Mesendoderm (in vitro differentiated cells): ENCODE measurements at regions not wholly inside any gene's neighbourhood (a gene's known extent, or its start where the extent isn't known, plus 50 kb on each side); places are given as distances from the start of the nearest gene placed in this dataset.

Experiments
- DNase-seq: peaks from one replicate; pipeline ENCODE4 v3.0.0; 2013
- H2AK5ac ChIP-seq: 2 replicates; pipeline ENCODE4 v1.6.1; 2013; ENCODE audit warnings: low read length, inconsistent platforms
- H2BK120ac ChIP-seq: 2 replicates; pipeline ENCODE4 v1.6.1; 2013; ENCODE audit warnings: low read depth, mild to moderate bottlenecking, low read length, moderate library complexity, mixed read lengths
- H2BK15ac ChIP-seq: replicated peaks from 2 replicates; pipeline ENCODE4 v1.6.1; 2013; ENCODE audit warnings: low read depth, mild to moderate bottlenecking, moderate library complexity
- H2BK5ac ChIP-seq: 2 replicates; pipeline ENCODE4 v1.6.1; 2013; ENCODE audit warnings: low read length, inconsistent platforms
- H3K18ac ChIP-seq: 2 replicates; pipeline ENCODE4 v1.6.1; 2013; ENCODE audit warnings: mild to moderate bottlenecking, low read length, mixed read lengths
- H3K23ac ChIP-seq: one replicate; pipeline ENCODE4 v1.6.1; 2013; ENCODE audit warnings: low read length
- H3K27ac ChIP-seq: 2 replicates; pipeline ENCODE4 v1.5.1; 2013; ENCODE audit warnings: low read depth, mild to moderate bottlenecking, inconsistent platforms, low read length, moderate library complexity
- H3K27me3 ChIP-seq: 2 replicates; pipeline ENCODE4 v1.6.1; 2013; ENCODE audit warnings: low read length, control low read depth, mild to moderate bottlenecking, inconsistent platforms; ENCODE audit not compliant: insufficient read depth, poor library complexity
- H3K36me3 ChIP-seq: 2 replicates; pipeline ENCODE4 v1.6.1; 2013; ENCODE audit warnings: low read length, inconsistent platforms; ENCODE audit not compliant: control insufficient read depth, insufficient read depth
- H3K4ac ChIP-seq: one replicate; pipeline ENCODE4 v1.6.1; 2013; ENCODE audit warnings: low read depth, mild to moderate bottlenecking, low read length, moderate library complexity
- H3K4me1 ChIP-seq: 2 replicates; pipeline ENCODE4 v1.6.1; 2013; ENCODE audit warnings: low read depth, low read length, inconsistent platforms; ENCODE audit not compliant: control insufficient read depth
- H3K4me2 ChIP-seq: 2 replicates; pipeline ENCODE4 v1.6.1; 2013; ENCODE audit warnings: low read length
- H3K4me3 ChIP-seq: 2 replicates; pipeline ENCODE4 v1.5.1; 2013; ENCODE audit warnings: mild to moderate bottlenecking, low read length
- H3K56ac ChIP-seq: one replicate; pipeline ENCODE4 v1.6.1; 2013; ENCODE audit warnings: low read length
- H3K79me1 ChIP-seq: 2 replicates; pipeline ENCODE4 v1.6.1; 2013; ENCODE audit warnings: low read length, inconsistent platforms
- H3K79me2 ChIP-seq: 2 replicates; pipeline ENCODE4 v1.6.1; 2013; ENCODE audit warnings: mild to moderate bottlenecking, low read length; ENCODE audit not compliant: control insufficient read depth, insufficient read depth
- H3K9ac ChIP-seq: 2 replicates; pipeline ENCODE4 v1.6.1; 2013; ENCODE audit warnings: low read length, inconsistent platforms
- H4K5ac ChIP-seq: one replicate; pipeline ENCODE4 v1.6.1; 2013; ENCODE audit warnings: low read length
- H4K8ac ChIP-seq: one replicate; pipeline ENCODE4 v1.6.1; 2013; ENCODE audit warnings: low read depth, mild to moderate bottlenecking, control low read depth, low read length, moderate library complexity
- WGBS: extraction: QIAGEN DNeasy Blood & Tissue Kit; methylation state at CpG from one replicate; pipeline ENCODE4 v1.1.7; 2013; ENCODE audit warnings: low lambda C conversion rate, missing lambda C conversion rate; ENCODE audit not compliant: insufficient coverage; ENCODE audit errors: extremely low coverage; 5-methylcytosine and 5-hydroxymethylcytosine counted together

DNA sequence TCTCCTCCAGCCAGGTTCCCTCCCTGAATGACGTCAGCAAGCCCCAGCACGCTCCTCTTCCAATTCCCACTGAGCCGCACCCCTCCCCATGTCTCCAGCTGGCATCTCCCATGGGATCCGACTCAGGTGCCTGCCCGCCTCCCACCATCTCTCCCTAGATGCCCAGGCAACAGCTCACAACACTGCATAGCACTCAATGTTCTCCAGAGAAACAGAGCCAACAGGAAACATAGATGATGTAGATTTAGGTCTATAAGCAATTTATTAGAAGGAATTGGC, 532.3 kb downstream of the BRD1 start:
- no peak overlapping the region for H4K5ac ChIP-seq
- H3K4me1 ChIP-seq: no peaks in the 10 kb centered on the region
- H3K4ac ChIP-seq: no peak overlapping the region
- no peak overlapping the region for H3K4me2 ChIP-seq
- no peak overlapping the region for H4K8ac ChIP-seq
- no peaks in the 10 kb centered on the region for H3K79me2 ChIP-seq
- no peaks in the 10 kb centered on the region for H3K79me1 ChIP-seq
- no peak overlapping the region for H3K56ac ChIP-seq
- no peak overlapping the region for H3K27ac ChIP-seq
- H3K36me3 ChIP-seq: no peaks in the 10 kb centered on the region
- H3K18ac ChIP-seq: no peak overlapping the region
- H3K23ac ChIP-seq: no peak overlapping the region
- no CpG with 5 or more reads among the region's 5 CpGs for WGBS
- no peak overlapping the region for H2BK5ac ChIP-seq
- no peak overlapping the region for H2BK120ac ChIP-seq
- no peak overlapping the region for H2BK15ac ChIP-seq
- no peaks in the 10 kb centered on the region for H3K27me3 ChIP-seq
- no peak for DNase-seq
- no peak overlapping the region for H3K9ac ChIP-seq
- no peak overlapping the region for H3K4me3 ChIP-seq
- H2AK5ac ChIP-seq: no peak overlapping the region

DNA sequence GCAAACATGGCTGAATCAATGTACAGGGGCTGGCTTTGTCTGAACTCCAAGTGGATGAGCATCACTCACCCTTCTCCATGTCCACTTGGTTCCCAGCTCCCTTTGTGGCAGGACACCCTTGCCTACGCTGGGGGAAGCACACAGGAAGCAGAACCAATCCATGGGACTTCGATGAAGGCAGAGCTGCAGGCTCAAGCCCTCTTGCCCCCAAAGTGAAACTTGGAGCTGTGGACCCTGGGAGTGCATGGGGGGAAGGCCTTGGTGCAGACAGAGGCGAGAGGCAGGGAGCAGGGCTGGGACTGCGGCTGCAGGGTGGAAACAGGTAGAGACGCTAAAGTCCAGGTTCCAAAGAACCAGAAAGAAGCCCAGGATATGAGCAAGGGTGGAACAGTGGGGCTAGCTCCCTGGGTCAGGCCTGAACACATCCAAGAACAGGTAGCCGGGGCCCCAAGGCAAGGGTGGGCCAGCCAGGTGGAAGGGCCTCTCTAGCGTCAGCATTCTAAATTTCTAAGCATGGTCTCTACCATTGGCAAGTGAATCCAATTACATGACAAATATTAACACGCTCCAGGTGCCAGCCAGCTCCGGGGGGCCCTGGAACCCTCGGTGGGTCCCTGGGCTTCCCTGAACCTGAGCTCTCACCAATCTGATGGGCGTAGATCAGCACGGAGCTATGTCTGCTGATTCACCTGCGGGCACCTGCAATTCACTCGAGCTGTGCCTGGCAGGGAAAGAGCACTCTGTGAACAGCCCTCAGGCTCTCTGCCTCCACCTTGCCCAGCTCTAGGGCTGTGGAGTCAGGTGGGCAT, 532.8 kb downstream of the BRD1 start:
- no CpG with 5 or more reads among the region's 14 CpGs for WGBS
- no peak overlapping the region for H3K27ac ChIP-seq
- no peak overlapping the region for H3K4me3 ChIP-seq
- no peak overlapping the region for H4K8ac ChIP-seq
- no peak overlapping the region for H3K56ac ChIP-seq
- H2BK15ac ChIP-seq: no peak overlapping the region
- H3K79me1 ChIP-seq: no peaks in the 10 kb centered on the region
- H3K36me3 ChIP-seq: no peaks in the 10 kb centered on the region
- no peak for DNase-seq
- H2AK5ac ChIP-seq: no peak overlapping the region
- H3K79me2 ChIP-seq: no peaks in the 10 kb centered on the region
- no peak overlapping the region for H3K23ac ChIP-seq
- no peak overlapping the region for H4K5ac ChIP-seq
- no peak overlapping the region for H3K4ac ChIP-seq
- H3K9ac ChIP-seq: no peak overlapping the region
- no peak overlapping the region for H2BK120ac ChIP-seq
- H3K18ac ChIP-seq: no peak overlapping the region
- no peaks in the 10 kb centered on the region for H3K27me3 ChIP-seq
- no peak overlapping the region for H2BK5ac ChIP-seq
- H3K4me2 ChIP-seq: no peak overlapping the region
- H3K4me1 ChIP-seq: no peaks in the 10 kb centered on the region

- H3K36me3 ChIP-seq: no peaks in the 10 kb centered on the region
- H3K4me1 ChIP-seq: no peaks in the 10 kb centered on the region
- no CpG with 5 or more reads among the region's 5 CpGs for WGBS
- DNase-seq: no peak
- H3K4me3 ChIP-seq: no peak overlapping the region
- H4K8ac ChIP-seq: no peak overlapping the region
- H3K79me2 ChIP-seq: no peaks in the 10 kb centered on the region
- no peak overlapping the region for H3K9ac ChIP-seq
- H2AK5ac ChIP-seq: no peak overlapping the region
- no peak overlapping the region for H2BK15ac ChIP-seq
- H3K23ac ChIP-seq: no peak overlapping the region
- no peaks in the 10 kb centered on the region for H3K27me3 ChIP-seq
- H3K27ac ChIP-seq: no peak overlapping the region
- no peak overlapping the region for H2BK120ac ChIP-seq
- no peak overlapping the region for H2BK5ac ChIP-seq
- no peak overlapping the region for H3K4me2 ChIP-seq
- no peak overlapping the region for H3K4ac ChIP-seq
- no peaks in the 10 kb centered on the region for H3K79me1 ChIP-seq
- no peak overlapping the region for H4K5ac ChIP-seq
- H3K18ac ChIP-seq: no peak overlapping the region
- H3K56ac ChIP-seq: no peak overlapping the region
Measured at GRCh38 chr22:49292909-49293308, 534.8 kb downstream of the BRD1 start.

DNA sequence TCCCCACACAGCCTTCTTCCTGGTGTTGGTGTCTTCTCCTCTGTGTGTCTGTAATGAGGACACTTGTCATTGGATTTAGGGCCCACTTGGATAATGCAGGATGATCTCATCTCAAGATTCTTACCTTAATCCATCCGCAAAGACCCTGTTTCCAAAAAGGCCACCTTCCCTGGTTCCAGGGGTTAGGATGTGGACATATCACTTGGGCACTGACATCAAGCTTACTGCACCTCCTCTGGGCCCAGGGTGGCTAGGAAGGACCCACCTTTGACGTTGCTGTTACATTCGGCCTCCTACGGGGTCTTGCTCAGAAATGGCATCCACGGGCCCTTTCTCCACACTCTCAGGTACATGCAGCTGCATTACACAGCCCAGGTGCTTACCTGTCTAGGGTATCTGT, 535.9 kb downstream of the BRD1 start:
- H3K18ac ChIP-seq: no peak overlapping the region
- H3K27me3 ChIP-seq: no peaks in the 10 kb centered on the region
- H3K4me3 ChIP-seq: no peak overlapping the region
- no peak overlapping the region for H3K4ac ChIP-seq
- no peak overlapping the region for H2AK5ac ChIP-seq
- H2BK120ac ChIP-seq: no peak overlapping the region
- no peaks in the 10 kb centered on the region for H3K4me1 ChIP-seq
- H4K5ac ChIP-seq: no peak overlapping the region
- H3K23ac ChIP-seq: no peak overlapping the region
- WGBS: no CpG with 5 or more reads among the region's 5 CpGs
- H3K56ac ChIP-seq: no peak overlapping the region
- H2BK5ac ChIP-seq: no peak overlapping the region
- no peak overlapping the region for H3K9ac ChIP-seq
- DNase-seq: no peak
- H3K27ac ChIP-seq: no peak overlapping the region
- H4K8ac ChIP-seq: no peak overlapping the region
- no peaks in the 10 kb centered on the region for H3K36me3 ChIP-seq
- no peak overlapping the region for H2BK15ac ChIP-seq
- H3K4me2 ChIP-seq: no peak overlapping the region
- H3K79me1 ChIP-seq: no peaks in the 10 kb centered on the region
- H3K79me2 ChIP-seq: no peaks in the 10 kb centered on the region

- Histone ChIP-seq H3K23ac (no peak overlapping the region), H3K4me2 (no peak overlapping the region), H4K5ac (no peak overlapping the region), H2AK5ac (no peak overlapping the region), H3K36me3 (no peaks in the 10 kb centered on the region), H3K9ac (no peak overlapping the region), H3K4me1 (no peaks in the 10 kb centered on the region), H3K27me3 (no peaks in the 10 kb centered on the region), H3K79me1 (no peaks in the 10 kb centered on the region), H3K56ac (no peak overlapping the region), H3K4me3 (no peak overlapping the region), H2BK120ac (no peak overlapping the region), H3K79me2 (no peaks in the 10 kb centered on the region), H4K8ac (no peak overlapping the region), H3K27ac (no peak overlapping the region), H3K4ac (no peak overlapping the region), H2BK5ac (no peak overlapping the region), H2BK15ac (no peak overlapping the region), H3K18ac (no peak overlapping the region)
- WGBS: no CpG with 5 or more reads among the region's 13 CpGs
- no peak for DNase-seq
Measured at GRCh38 chr22:49291169-49291568, 536.5 kb downstream of the BRD1 start.

- Histone ChIP-seq H3K9ac (no peak overlapping the region), H3K18ac (no peak overlapping the region), H3K27ac (no peak overlapping the region), H3K23ac (no peak overlapping the region), H3K27me3 (no peaks in the 10 kb centered on the region), H2BK5ac (no peak overlapping the region), H3K4ac (no peak overlapping the region), H3K4me2 (no peak overlapping the region), H3K79me1 (no peaks in the 10 kb centered on the region), H3K4me3 (no peak overlapping the region), H3K4me1 (no peaks in the 10 kb centered on the region), H3K79me2 (no peaks in the 10 kb centered on the region), H3K36me3 (no peaks in the 10 kb centered on the region), H2BK120ac (no peak overlapping the region), H3K56ac (no peak overlapping the region), H2BK15ac (no peak overlapping the region), H2AK5ac (no peak overlapping the region), H4K8ac (no peak overlapping the region), H4K5ac (no peak overlapping the region)
- no peak for DNase-seq
- WGBS: no CpG with 5 or more reads among the region's 6 CpGs
Measured at GRCh38 chr22:49290711-49291110, 537.0 kb downstream of the BRD1 start.
